GM18505 (cell line): ENCODE measurements at regions not wholly inside any gene's neighbourhood (a gene's known extent, or its start where the extent isn't known, plus 50 kb on each side); places are given as distances from the start of the nearest gene placed in this dataset.
"Not testable (repeated sequence)": the region's sequence is repeated elsewhere in the genome, so short reads cannot be mapped to it uniquely, and the experiment has no call there.

Experiments used
- ATAC-seq: cut with Tn5 transposase; IDR thresholded peaks from one replicate; pipeline ENCODE4 v1.9.1; 2021; ENCODE audit not compliant: unreplicated experiment
- POLR2A ChIP-seq: IDR thresholded peaks from 4 replicates; pipeline ENCODE4 v1.6.1; 2011; ENCODE audit warnings: borderline replicate concordance; ENCODE audit not compliant: insufficient read depth, insufficient read length; ENCODE audit errors: extremely low read depth

DNA sequence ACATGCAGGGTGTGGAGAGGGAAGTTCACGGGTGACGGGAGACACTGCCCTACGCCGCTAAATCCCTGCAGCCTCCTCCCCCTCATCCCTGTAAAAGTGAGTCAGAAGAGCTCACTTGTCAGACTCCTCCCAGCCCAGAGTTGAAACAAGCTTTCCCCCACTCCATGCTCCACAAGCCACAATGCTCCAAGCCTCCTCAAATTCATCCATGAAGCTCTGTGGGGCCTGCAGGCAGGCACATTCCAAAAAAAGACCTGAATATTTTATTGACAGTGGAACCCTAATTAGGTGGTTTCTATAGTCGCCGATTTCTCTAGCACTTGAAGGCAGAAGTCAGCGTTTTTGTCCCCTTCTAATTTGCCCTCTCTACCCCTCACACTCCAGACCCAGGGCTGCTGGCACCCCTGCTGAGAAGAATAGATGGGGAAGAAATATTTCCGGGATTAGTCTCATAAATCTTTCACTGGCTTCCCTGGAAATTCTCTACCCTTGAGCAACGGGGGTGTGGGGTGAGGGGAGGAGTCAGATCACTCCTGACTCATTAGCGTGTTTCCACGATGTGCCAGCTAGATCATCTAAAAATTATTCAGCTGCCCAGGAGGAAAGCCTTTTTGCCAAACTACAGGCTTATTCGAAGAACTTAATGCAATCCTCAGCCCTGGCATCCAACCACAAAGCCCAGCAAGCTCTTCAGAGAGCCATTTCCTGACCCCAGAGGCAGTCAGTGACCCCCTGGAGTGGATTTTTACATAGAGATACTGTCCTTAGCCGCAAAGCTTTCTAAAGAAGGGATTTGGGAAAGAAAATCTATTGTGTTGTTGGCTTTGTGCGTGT lies 97.1 kb downstream of the ENC1 start:
- no peak for TF ChIP-seq POLR2A
- ATAC-seq: no peak

GRCh38 chr5:74542482-74542881 lies 98.0 kb downstream of the ENC1 start:
- TF ChIP-seq POLR2A: no peak
- ATAC-seq: no peak

DNA sequence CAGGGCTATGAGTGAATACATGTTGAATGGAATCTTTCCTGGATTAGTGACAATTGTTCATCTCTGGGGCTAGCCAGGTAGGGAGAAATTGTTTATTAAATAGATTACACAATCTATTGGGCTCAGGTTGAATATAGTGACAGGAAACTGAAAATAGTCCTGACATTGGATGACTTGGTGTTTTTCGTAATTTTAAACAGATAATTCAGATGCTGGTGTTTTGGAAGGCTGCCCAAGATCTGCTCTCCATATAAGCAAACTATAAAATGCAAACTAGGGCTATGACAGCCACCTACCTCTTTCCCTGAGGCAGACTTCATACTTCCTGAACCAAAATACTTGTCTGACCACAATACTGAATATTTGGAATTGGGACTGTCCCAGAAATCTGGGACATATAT lies 99.1 kb downstream of the ENC1 start:
- no peak for TF ChIP-seq POLR2A
- ATAC-seq: no peak

GRCh38 chr5:74540622-74541021 lies 99.9 kb downstream of the ENC1 start:
- no peak for TF ChIP-seq POLR2A
- no peak for ATAC-seq

DNA sequence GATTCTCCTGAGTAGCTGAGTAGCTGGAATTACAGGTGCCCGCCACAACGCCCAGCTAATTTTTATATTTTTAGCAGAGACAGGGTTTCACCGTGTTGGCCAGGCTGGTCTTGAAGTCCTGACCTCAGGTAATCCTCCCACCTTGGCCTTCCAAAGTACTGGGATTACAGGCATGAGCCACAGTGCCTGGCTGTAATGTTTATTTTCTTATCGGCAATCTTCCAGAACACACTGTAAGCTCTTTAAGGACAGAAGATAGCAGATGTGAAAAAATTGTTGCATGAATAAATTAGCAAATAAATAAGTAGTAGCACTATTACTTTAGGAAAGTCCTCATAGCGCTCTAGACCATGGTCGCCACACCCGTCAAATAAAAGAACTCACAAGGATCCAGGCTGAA lies 100.5 kb downstream of the ENC1 start:
- no peak for ATAC-seq
- no peak for TF ChIP-seq POLR2A

GRCh38 chr5:74538206-74538661 lies 102.3 kb downstream of the ENC1 start:
- ATAC-seq: no peak

DNA sequence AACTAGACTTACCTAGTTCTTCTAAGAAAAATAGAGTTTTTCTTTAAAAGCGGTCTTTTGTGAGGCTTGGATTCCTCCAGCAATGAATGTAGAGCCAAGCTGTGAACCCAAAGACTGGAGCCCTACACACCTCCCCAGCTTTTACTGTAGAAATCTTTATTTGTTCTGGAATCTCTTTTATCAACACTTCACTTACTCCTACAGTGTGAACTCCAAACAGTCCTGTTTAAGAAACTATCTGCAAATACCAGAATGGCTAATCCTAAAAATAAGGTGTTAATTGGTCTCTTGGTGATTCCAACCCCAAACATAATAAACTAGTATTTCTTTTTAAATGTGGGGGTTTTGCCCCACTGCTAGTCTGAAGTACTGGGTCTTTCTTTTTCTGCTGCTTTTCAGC lies 103.9 kb downstream of the ENC1 start:
- TF ChIP-seq POLR2A: no peak
- ATAC-seq: no peak

More at GRCh38 chr5:74538206-74538661, 102.3 kb downstream of the ENC1 start:
- no peak for TF ChIP-seq POLR2A

- no peak for TF ChIP-seq POLR2A
- ATAC-seq: no peak
Measured at GRCh38 chr5:74535926-74536325, 104.6 kb downstream of the ENC1 start.

DNA sequence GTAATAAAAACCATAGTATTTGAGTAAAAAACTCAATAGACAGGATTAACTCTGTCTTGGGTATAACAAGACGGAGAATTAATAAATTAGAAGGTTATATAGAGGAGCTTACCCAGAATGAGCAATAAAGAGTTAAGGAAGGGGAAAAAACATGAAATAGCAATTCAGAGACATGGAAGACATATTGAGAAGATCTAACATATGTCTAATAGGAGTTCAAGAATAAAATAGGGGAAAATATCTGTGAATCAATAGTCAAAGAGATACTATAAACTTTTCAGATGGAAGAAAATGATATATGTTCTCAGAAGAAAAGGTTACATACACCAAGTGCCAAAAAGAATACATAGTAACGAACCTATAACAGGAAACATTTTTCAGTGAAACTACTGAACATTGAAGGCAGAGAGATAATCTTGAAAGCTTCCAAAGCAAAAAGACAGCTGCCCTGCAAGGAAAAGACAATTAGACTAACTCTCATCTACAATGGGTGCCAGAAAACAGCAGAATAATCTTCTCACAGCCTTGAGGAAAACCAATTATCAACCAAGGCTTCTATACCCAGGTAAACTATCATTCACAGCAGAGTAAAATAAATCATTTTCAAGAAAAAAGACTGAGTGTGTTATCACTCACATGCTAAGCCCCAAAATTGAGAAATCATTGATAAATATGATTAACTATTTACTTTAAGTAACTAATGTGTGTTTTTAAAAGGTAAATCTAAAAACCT lies 106.0 kb downstream of the ENC1 start:
- TF ChIP-seq POLR2A: no peak
- no peak for ATAC-seq

- no peak for ATAC-seq
- TF ChIP-seq POLR2A: no peak
Measured at GRCh38 chr5:74530326-74531050, 110.0 kb downstream of the ENC1 start.

- no peak for TF ChIP-seq POLR2A
- no peak for ATAC-seq
Measured at GRCh38 chr5:74529101-74529500, 111.4 kb downstream of the ENC1 start.

DNA sequence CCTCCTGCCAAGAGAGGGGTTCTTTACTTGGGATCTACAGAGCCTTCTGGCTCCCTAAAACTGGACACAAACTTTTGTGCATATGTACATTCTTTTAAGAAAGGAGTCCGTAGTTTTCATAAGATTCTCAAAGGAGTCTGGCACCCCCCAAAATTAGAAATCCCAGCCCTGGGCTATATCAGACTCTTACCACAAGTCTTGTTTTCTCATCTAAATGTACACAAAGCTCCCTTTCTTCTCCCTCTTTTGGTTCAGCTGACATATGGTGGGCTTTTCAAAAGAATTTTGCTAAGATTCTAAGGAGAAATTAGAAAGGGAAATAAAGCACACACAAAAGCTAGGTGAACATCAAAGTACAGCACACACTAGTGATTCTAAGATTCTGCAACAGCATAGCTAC lies 114.4 kb downstream of the ENC1 start:
- no peak for ATAC-seq
- TF ChIP-seq POLR2A: no peak

GRCh38 chr5:74524767-74525166 lies 115.8 kb downstream of the ENC1 start:
- ATAC-seq: not testable (repeated sequence)

- not testable (repeated sequence) for ATAC-seq
Measured at GRCh38 chr5:74523698-74524097, 116.8 kb downstream of the ENC1 start.

DNA sequence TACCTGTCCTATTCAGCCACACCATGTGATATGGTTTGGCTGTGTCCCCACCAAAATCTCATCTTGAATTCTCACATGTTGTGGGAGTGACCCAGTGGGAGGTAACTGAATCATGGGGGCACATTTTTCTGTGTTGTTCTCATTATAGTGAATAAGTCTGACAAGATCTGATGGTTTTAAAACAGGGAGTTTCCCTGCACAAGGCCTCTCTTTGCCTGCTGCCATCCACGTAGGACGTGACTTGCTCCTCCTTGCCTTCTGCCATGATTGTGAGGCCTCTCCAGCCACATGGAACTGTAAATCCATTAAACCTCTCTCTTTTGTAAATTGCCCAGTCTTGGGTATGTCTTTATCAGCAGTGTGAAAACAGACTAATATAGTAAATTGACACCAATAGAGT lies 117.7 kb downstream of the ENC1 start:
- not testable (repeated sequence) for ATAC-seq
